ENCODE measurements at regions not wholly inside any gene's neighbourhood (a gene's known extent, or its start where the extent isn't known, plus 50 kb on each side); places are given as distances from the start of the nearest gene placed in this dataset.

DNA sequence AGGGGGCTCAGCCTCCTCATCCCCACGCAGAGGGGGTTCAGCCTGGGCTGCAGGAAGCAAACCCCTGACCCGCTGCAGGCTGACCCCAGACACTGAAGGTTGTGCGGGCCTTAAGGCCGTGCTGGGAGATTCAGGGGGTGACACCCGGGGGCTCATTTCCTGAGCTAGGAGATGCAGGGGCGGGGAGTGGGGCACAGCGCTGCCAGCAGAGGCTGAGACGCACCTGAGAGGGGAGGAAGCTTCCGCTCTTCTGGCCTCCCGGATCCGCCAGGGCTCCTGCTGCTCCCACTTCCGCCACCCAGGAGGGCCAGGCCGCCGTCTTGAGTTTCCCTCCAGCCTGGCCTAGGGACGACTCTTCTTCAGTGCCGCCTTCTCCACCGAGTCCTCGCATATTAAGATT is 173.2 kb upstream of the FOXF1 start:
- Histone ChIP-seq H3K4ac (ENCODE audit: low read length) (no peak overlapping the region), H3K36me3 (replicated peaks in 1 of 2; ENCODE audit: control insufficient read depth in 2 of 2, insufficient read depth in 2 of 2, low read length in 2 of 2) (no peaks in the 10 kb centered on the region), H2BK5ac (ENCODE audit: low read length) (no peak overlapping the region), H3K23ac (ENCODE audit: low read depth, low read length, poor library complexity) (peak overlapping the region; percentile 13), H2AK5ac (ENCODE audit: low read depth, low read length) (peak overlapping the region; percentile 11), H3K4me1 (ENCODE audit: control insufficient read depth in 2 of 2, insufficient read depth in 1 of 2, low read depth in 1 of 2, low read length in 2 of 2) (peaks cover 0 to 2% of the 10 kb centered on the region in 2 donors), H3K4me3 (ENCODE audit: low read length in 2 of 2) (no peak overlapping the region), H3K9me3 (replicated peaks in 1 of 2; ENCODE audit: control insufficient read depth in 2 of 2, insufficient read depth in 1 of 2, low read depth in 1 of 2, low read length in 2 of 2) (no peaks in the 10 kb centered on the region), H3K4me2 (ENCODE audit: insufficient read depth, low read length, poor library complexity, severe bottlenecking) (no peak overlapping the region), H2BK12ac (ENCODE audit: low read length) (no peak overlapping the region), H4K8ac (ENCODE audit: low read depth, low read length) (no peak overlapping the region), H3K18ac (ENCODE audit: low read length) (peak overlapping the region; percentile 53), H3K27ac (replicated peaks; ENCODE audit: low read length) (no peak overlapping the region), H4K91ac (ENCODE audit: low read depth, low read length, poor library complexity) (no peak overlapping the region), H2BK15ac (ENCODE audit: low read length) (no peak overlapping the region), H2AFZ (ENCODE audit: low read length) (no peak overlapping the region), H2BK120ac (ENCODE audit: low read depth, low read length) (no peak overlapping the region), H3K14ac (ENCODE audit: low read length) (no peak overlapping the region), H3K9ac (ENCODE audit: low read depth, low read length, poor library complexity) (no peak overlapping the region), H3K79me1 (ENCODE audit: low read depth, low read length) (no peaks in the 10 kb centered on the region), H3K27me3 (ENCODE audit: control insufficient read depth in 3 of 3, insufficient read depth in 3 of 3, low read depth in 1 of 3, low read length in 3 of 3) (peaks cover 0 to 22% (median 7%) of the 10 kb centered on the region in 3 experiments)
- no CpG with 5 or more reads among the region's 18 CpGs for WGBS, 2 donors (ENCODE audit: extremely low coverage in 2 of 2, insufficient read length in 2 of 2, insufficient replicate concordance in 1 of 2)
- DNase-seq (ENCODE audit: low spot score) = no peak

DNA sequence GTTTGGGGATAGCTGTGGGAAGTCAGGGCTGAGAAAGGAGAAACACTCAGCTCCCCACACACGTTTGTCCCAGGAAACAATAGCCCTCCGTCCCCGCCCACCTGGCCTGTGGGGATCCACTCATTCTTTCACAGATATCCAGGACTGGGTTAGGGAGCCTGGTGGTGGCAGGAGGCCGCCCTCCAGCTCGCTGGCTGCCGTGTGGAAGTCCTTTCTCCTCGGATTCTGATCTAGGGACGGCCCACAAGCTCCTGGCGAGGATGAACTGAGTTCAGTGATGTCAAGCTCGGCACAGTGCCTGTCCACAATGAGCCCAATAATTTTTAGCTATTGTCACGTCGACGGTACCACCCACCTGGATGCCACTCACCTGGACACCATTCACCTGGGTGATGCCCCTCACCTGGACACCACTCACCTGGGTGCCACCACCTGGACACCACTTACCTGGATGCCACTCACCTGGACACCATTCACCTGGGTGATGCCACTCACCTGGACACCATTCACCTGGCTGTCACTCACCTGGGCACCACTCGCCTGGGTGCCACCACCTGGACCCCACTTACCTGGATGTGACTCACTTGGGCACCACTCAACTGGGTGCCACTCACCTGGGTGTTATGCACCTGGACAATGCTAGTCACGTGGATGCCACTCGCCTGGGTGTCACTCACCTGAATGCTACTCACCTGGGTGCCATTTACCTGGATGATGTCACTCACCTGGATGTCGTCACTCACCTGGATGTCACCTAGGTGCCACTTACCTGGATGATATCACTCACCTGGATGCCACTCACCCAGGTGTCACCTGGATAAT is 172.5 kb upstream of the FOXF1 start:
- Histone ChIP-seq H2BK120ac (ENCODE audit: low read depth, low read length) (no peak overlapping the region), H2BK12ac (ENCODE audit: low read length) (no peak overlapping the region), H3K4me1 (ENCODE audit: control insufficient read depth in 2 of 2, insufficient read depth in 1 of 2, low read depth in 1 of 2, low read length in 2 of 2) (peaks cover 0 to 2% of the 10 kb centered on the region in 2 donors), H3K27me3 (ENCODE audit: control insufficient read depth in 3 of 3, insufficient read depth in 3 of 3, low read depth in 1 of 3, low read length in 3 of 3) (peaks cover 0 to 22% (median 8%) of the 10 kb centered on the region in 3 experiments), H3K23ac (ENCODE audit: low read depth, low read length, poor library complexity) (no peak overlapping the region), H3K9me3 (replicated peaks in 1 of 2; ENCODE audit: control insufficient read depth in 2 of 2, insufficient read depth in 1 of 2, low read depth in 1 of 2, low read length in 2 of 2) (no peaks in the 10 kb centered on the region), H3K79me1 (ENCODE audit: low read depth, low read length) (no peaks in the 10 kb centered on the region), H2AFZ (ENCODE audit: low read length) (no peak overlapping the region), H3K4ac (ENCODE audit: low read length) (no peak overlapping the region), H3K4me2 (ENCODE audit: insufficient read depth, low read length, poor library complexity, severe bottlenecking) (no peak overlapping the region), H3K4me3 (ENCODE audit: low read length in 2 of 2) (no peak overlapping the region), H3K18ac (ENCODE audit: low read length) (no peak overlapping the region), H3K27ac (replicated peaks; ENCODE audit: low read length) (no peak overlapping the region), H2AK5ac (ENCODE audit: low read depth, low read length) (peak overlapping the region; percentile 11), H4K8ac (ENCODE audit: low read depth, low read length) (no peak overlapping the region), H3K36me3 (replicated peaks in 1 of 2; ENCODE audit: control insufficient read depth in 2 of 2, insufficient read depth in 2 of 2, low read length in 2 of 2) (no peaks in the 10 kb centered on the region), H4K91ac (ENCODE audit: low read depth, low read length, poor library complexity) (no peak overlapping the region), H2BK15ac (ENCODE audit: low read length) (no peak overlapping the region), H2BK5ac (ENCODE audit: low read length) (no peak overlapping the region), H3K14ac (ENCODE audit: low read length) (no peak overlapping the region), H3K9ac (ENCODE audit: low read depth, low read length, poor library complexity) (no peak overlapping the region)
- WGBS, 2 donors (ENCODE audit: extremely low coverage in 2 of 2, insufficient read length in 2 of 2, insufficient replicate concordance in 1 of 2) = no CpG with 5 or more reads among the region's 17 CpGs
- no peak for DNase-seq (ENCODE audit: low spot score)

DNA sequence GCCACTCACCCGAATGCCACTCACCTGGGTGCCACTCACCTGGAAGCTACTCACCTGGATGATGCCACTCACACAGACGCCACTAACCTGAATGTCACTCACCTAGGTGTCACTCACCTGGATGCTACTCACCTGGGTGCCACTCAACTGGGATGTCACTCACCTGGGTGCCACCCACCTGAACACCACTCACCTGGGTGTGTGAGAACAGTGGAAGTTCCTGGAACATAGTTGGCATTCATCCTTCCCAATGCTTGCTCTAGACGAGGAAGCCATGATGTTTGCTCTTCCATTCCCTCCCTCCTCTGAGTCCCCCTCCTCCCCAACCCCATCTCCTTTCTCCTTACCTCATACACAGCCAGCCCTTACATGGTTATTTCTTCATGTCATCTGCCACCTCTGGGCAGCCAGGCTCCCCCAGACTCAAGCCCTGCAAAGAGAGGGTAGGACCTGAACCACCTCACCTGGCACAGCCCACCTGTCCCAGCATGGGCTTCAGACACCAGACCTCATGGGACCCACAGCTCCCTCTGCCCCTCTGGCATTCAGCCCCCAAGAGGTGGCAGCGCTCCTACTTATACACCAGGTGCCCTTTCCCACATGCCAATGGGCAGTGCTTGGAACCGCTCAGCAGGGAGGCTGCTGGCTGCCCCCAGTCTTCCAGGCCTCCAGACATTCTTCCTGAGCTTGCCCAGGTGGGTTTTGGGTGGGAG is 171.8 kb upstream of the FOXF1 start:
- Histone ChIP-seq H3K9me3 (replicated peaks in 1 of 2; ENCODE audit: control insufficient read depth in 2 of 2, insufficient read depth in 1 of 2, low read depth in 1 of 2, low read length in 2 of 2) (no peaks in the 10 kb centered on the region), H2BK15ac (ENCODE audit: low read length) (no peak overlapping the region), H2BK12ac (ENCODE audit: low read length) (no peak overlapping the region), H3K36me3 (replicated peaks in 1 of 2; ENCODE audit: control insufficient read depth in 2 of 2, insufficient read depth in 2 of 2, low read length in 2 of 2) (no peaks in the 10 kb centered on the region), H3K27ac (replicated peaks; ENCODE audit: low read length) (no peak overlapping the region), H2AFZ (ENCODE audit: low read length) (no peak overlapping the region), H4K91ac (ENCODE audit: low read depth, low read length, poor library complexity) (no peak overlapping the region), H3K4me3 (ENCODE audit: low read length in 2 of 2) (no peak overlapping the region), H2BK120ac (ENCODE audit: low read depth, low read length) (no peak overlapping the region), H3K27me3 (ENCODE audit: control insufficient read depth in 3 of 3, insufficient read depth in 3 of 3, low read depth in 1 of 3, low read length in 3 of 3) (peaks cover 0 to 25% (median 13%) of the 10 kb centered on the region in 3 experiments), H3K14ac (ENCODE audit: low read length) (no peak overlapping the region), H2BK5ac (ENCODE audit: low read length) (no peak overlapping the region), H3K18ac (ENCODE audit: low read length) (no peak overlapping the region), H3K23ac (ENCODE audit: low read depth, low read length, poor library complexity) (no peak overlapping the region), H4K8ac (ENCODE audit: low read depth, low read length) (no peak overlapping the region), H3K4me2 (ENCODE audit: insufficient read depth, low read length, poor library complexity, severe bottlenecking) (no peak overlapping the region), H3K79me1 (ENCODE audit: low read depth, low read length) (no peaks in the 10 kb centered on the region), H2AK5ac (ENCODE audit: low read depth, low read length) (no peak overlapping the region), H3K4me1 (ENCODE audit: control insufficient read depth in 2 of 2, insufficient read depth in 1 of 2, low read depth in 1 of 2, low read length in 2 of 2) (peaks cover 0 to 2% of the 10 kb centered on the region in 2 donors), H3K4ac (ENCODE audit: low read length) (no peak overlapping the region), H3K9ac (ENCODE audit: low read depth, low read length, poor library complexity) (no peak overlapping the region)
- no CpG with 5 or more reads among the region's 5 CpGs for WGBS, 2 donors (ENCODE audit: extremely low coverage in 2 of 2, insufficient read length in 2 of 2, insufficient replicate concordance in 1 of 2)
- DNase-seq (ENCODE audit: low spot score) = no peak

DNA sequence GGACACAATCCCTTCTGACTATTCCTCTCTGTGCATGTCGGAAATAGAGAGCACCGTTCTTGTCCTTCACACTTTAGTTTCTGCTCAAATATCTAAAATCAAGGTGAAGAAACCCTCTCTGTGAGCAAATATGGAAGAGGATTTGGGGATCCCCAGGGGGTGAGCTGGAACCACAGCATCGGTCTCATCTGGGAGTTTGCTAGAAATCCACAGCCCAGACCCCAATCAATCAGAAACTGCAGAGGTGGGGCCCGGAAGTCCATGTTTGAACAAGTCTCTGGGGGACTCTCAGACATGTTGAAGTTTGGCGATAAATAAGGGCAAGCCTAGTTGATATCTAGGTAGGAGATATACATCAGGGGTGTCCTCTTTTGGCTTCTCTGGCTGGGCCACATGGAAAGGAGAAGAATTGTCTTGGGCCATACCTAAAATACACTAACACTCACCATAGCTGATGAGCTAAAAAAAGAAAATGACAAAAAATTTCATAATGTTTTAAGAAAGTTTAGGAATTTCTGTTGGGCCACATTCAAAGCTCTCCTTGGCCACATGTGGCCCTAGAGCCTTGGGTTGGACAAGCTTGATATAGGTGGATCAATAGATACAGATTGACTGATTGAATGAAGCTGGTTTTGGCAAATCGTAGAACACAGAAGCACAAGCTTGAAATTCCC is 168.0 kb upstream of the FOXF1 start:
- H2BK120ac ChIP-seq (ENCODE audit: low read depth, low read length) = no peak overlapping the region
- no peak for DNase-seq (ENCODE audit: low spot score)
- no peaks in the 10 kb centered on the region for H3K9me3 ChIP-seq (replicated peaks in 1 of 2; ENCODE audit: control insufficient read depth in 2 of 2, insufficient read depth in 1 of 2, low read depth in 1 of 2, low read length in 2 of 2)
- no peaks in the 10 kb centered on the region for H3K4me1 ChIP-seq (ENCODE audit: control insufficient read depth in 2 of 2, insufficient read depth in 1 of 2, low read depth in 1 of 2, low read length in 2 of 2)
- H2BK12ac ChIP-seq (ENCODE audit: low read length) = no peak overlapping the region
- no CpG with 5 or more reads among the region's 6 CpGs for WGBS, 2 donors (ENCODE audit: extremely low coverage in 2 of 2, insufficient read length in 2 of 2, insufficient replicate concordance in 1 of 2)
- no peak overlapping the region for H4K8ac ChIP-seq (ENCODE audit: low read depth, low read length)
- H3K27ac ChIP-seq (replicated peaks; ENCODE audit: low read length) = no peak overlapping the region
- no peak overlapping the region for H2BK15ac ChIP-seq (ENCODE audit: low read length)
- no peak overlapping the region for H2AK5ac ChIP-seq (ENCODE audit: low read depth, low read length)
- H3K4ac ChIP-seq (ENCODE audit: low read length) = no peak overlapping the region
- H3K4me3 ChIP-seq (ENCODE audit: low read length in 2 of 2) = no peak overlapping the region
- no peak overlapping the region for H3K23ac ChIP-seq (ENCODE audit: low read depth, low read length, poor library complexity)
- H3K18ac ChIP-seq (ENCODE audit: low read length) = no peak overlapping the region
- H3K27me3 ChIP-seq (ENCODE audit: control insufficient read depth in 3 of 3, insufficient read depth in 3 of 3, low read depth in 1 of 3, low read length in 3 of 3) = peaks cover 0 to 32% (median 13%) of the 10 kb centered on the region in 3 experiments
- no peaks in the 10 kb centered on the region for H3K79me1 ChIP-seq (ENCODE audit: low read depth, low read length)
- no peak overlapping the region for H4K91ac ChIP-seq (ENCODE audit: low read depth, low read length, poor library complexity)
- H3K14ac ChIP-seq (ENCODE audit: low read length) = no peak overlapping the region
- H3K36me3 ChIP-seq (replicated peaks in 1 of 2; ENCODE audit: control insufficient read depth in 2 of 2, insufficient read depth in 2 of 2, low read length in 2 of 2) = no peaks in the 10 kb centered on the region
- H2BK5ac ChIP-seq (ENCODE audit: low read length) = no peak overlapping the region
- no peak overlapping the region for H2AFZ ChIP-seq (ENCODE audit: low read length)
- no peak overlapping the region for H3K4me2 ChIP-seq (ENCODE audit: insufficient read depth, low read length, poor library complexity, severe bottlenecking)
- H3K9ac ChIP-seq (ENCODE audit: low read depth, low read length, poor library complexity) = no peak overlapping the region
